Esophagus squamous epithelium (tissue), 5 donors: ENCODE measurements at regions not wholly inside any gene's neighbourhood (a gene's known extent, or its start where the extent isn't known, plus 50 kb on each side); places are given as distances from the start of the nearest gene placed in this dataset.

ENCODE experiments used
- DNase-seq: peaks from one replicate; lab custom pipeline; 2025; lab: John Stamatoyannopoulos, UW
- H3K27ac ChIP-seq, 4 donors: fragments of 200-600 bp; sonication (generic); one replicate each; pipeline ENCODE4 v1.5.1; 2016 to 2019; ENCODE audit warnings: mild to moderate bottlenecking in 1 of 4
- H3K27me3 ChIP-seq, 4 donors: fragments of 200-600 bp; sonication (generic); 1 replicate in 3 of 4; 2 replicates in 1 of 4; pipeline versions ENCODE4 v1.5.1 to v1.6.0; 2017 to 2021; ENCODE audit warnings: antibody characterized with exemption in 1 of 4
- H3K36me3 ChIP-seq, 3 donors: fragments of 200-600 bp; sonication (generic); one replicate each; pipeline ENCODE4 v1.5.1; 2016 to 2019
- H3K4me1 ChIP-seq, 3 donors: fragments of 200-600 bp; sonication (generic); one replicate each; pipeline ENCODE4 v1.5.1; 2017 to 2019
- H3K4me3 ChIP-seq, 4 donors: fragments of 200-600 bp; sonication (generic); 1 replicate in 3 of 4; 2 replicates in 1 of 4; pipeline ENCODE4 v1.5.1; 2016 to 2019; ENCODE audit warnings: mild to moderate bottlenecking in 2 of 4, moderate library complexity in 1 of 4
- H3K9me3 ChIP-seq, 3 donors: fragments of 200-600 bp; sonication (generic); one replicate each; pipeline ENCODE4 v1.5.1; 2016 to 2019
- POLR2A ChIP-seq, 4 donors: fragments of 450-650 bp; IDR thresholded peaks; one replicate each; pipeline ENCODE4 v1.6.1; 2017; ENCODE audit warnings: antibody characterized with exemption in 4 of 4, mild to moderate bottlenecking in 4 of 4, moderate library complexity in 3 of 4
- WGBS, 2 donors: methylation state at CpG; one replicate each; pipeline ENCODE4 v1.1.5; 2018; 5-methylcytosine and 5-hydroxymethylcytosine counted together
- intact Hi-C: fragments of 100-400 bp; cut with DNase I; formaldehyde crosslinking; loops from one replicate; pipeline ENCODE4 v1.15.0; 2022
- TF ChIP-seq, protein P1 (sequence below), 6 experiments: fragments of 450-650 bp in 4 of 6; fragments of 200-600 bp in 2 of 6; sonication (generic) in 2 of 6; IDR thresholded peaks; one replicate each; pipeline ENCODE4 v1.5.1; 2016 to 2019; ENCODE audit warnings: antibody characterized with exemption in 6 of 6, mild to moderate bottlenecking in 4 of 6, moderate library complexity in 4 of 6
- donor health status: DM: yes; HTN: yes; CAD: no.

DNA sequence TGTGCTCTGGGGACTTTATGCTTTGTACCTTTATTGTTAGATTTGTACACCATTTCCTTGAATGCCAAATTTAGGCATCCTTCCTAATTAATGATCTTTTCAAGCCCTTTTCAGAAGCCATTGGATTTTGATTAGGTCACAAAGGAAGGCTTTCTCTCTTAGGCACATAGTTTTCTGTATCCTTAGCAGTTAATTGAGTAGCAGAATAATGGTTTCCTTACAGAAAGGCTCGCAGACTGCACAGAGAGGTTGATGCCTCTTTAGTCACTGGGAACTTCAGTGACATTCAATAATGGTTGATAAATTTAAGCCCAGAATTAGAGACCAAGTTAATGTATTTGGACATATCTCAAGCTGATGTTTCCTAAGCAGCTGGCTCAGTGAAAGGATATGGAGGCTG lies 139.1 kb upstream of the VGLL2 start:
- no peaks in the 10 kb centered on the region for H3K4me1 ChIP-seq
- no peak overlapping the region for H3K4me3 ChIP-seq
- no peaks in the 10 kb centered on the region for H3K27me3 ChIP-seq
- no peaks in the 10 kb centered on the region for H3K36me3 ChIP-seq
- no peak for TF ChIP-seq POLR2A (IDR thresholded peaks at IDR 0.05)
- TF ChIP-seq, protein P1, sequence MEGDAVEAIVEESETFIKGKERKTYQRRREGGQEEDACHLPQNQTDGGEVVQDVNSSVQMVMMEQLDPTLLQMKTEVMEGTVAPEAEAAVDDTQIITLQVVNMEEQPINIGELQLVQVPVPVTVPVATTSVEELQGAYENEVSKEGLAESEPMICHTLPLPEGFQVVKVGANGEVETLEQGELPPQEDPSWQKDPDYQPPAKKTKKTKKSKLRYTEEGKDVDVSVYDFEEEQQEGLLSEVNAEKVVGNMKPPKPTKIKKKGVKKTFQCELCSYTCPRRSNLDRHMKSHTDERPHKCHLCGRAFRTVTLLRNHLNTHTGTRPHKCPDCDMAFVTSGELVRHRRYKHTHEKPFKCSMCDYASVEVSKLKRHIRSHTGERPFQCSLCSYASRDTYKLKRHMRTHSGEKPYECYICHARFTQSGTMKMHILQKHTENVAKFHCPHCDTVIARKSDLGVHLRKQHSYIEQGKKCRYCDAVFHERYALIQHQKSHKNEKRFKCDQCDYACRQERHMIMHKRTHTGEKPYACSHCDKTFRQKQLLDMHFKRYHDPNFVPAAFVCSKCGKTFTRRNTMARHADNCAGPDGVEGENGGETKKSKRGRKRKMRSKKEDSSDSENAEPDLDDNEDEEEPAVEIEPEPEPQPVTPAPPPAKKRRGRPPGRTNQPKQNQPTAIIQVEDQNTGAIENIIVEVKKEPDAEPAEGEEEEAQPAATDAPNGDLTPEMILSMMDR (IDR thresholded peaks at IDR 0.05), result no peak
- no peak overlapping the region for H3K27ac ChIP-seq
- WGBS, 2 donors, result 61 to 76% methylated on average over 1 of the region's 1 CpG
- no peaks in the 10 kb centered on the region for H3K9me3 ChIP-seq
- DNase-seq, result no peak
- intact Hi-C loops, result no loop called here

DNA sequence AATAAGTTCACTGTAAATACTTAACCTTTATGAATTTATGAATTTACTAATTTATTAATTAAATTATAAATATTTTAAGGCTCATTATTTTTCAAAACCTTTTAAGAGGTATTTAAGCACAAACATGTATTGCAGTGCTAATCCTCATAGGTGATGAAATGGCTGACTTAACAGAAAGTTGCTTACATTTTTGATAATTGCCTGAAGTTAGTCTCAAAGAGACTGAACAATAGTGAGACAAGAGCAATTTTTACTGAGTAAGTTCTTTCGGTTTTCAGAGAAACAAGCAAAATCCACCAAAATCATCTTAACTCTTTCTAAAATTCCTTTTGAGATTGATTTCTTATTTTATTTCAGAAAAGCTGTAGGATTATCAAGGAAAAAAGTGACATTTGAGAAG lies 137.3 kb upstream of the VGLL2 start:
- WGBS, 2 donors, result 77 to 84% methylated on average over 1 of the region's 1 CpG
- Histone ChIP-seq H3K27me3 (no peaks in the 10 kb centered on the region), H3K36me3 (no peaks in the 10 kb centered on the region), H3K27ac (no peak overlapping the region), H3K4me3 (no peak overlapping the region), H3K4me1 (no peaks in the 10 kb centered on the region), H3K9me3 (no peaks in the 10 kb centered on the region)
- intact Hi-C loops, result no loop called here
- TF ChIP-seq, protein P1 (IDR thresholded peaks at IDR 0.05), result no peak
- TF ChIP-seq POLR2A (IDR thresholded peaks at IDR 0.05), result no peak
- DNase-seq, result no peak

GRCh38 chr6:117130125-117130524 lies 135.2 kb upstream of the VGLL2 start:
- Histone ChIP-seq H3K36me3 (no peaks in the 10 kb centered on the region), H3K4me3 (no peak overlapping the region), H3K27me3 (no peaks in the 10 kb centered on the region), H3K27ac (no peak overlapping the region), H3K9me3 (no peaks in the 10 kb centered on the region), H3K4me1 (no peaks in the 10 kb centered on the region)
- intact Hi-C loops, result no loop called here
- TF ChIP-seq, protein P1 (IDR thresholded peaks at IDR 0.05), result no peak
- 63 to 70% methylated on average over 2 of the region's 2 CpGs for WGBS, 2 donors
- DNase-seq, result no peak

GRCh38 chr6:117136702-117137101 lies 128.7 kb upstream of the VGLL2 start:
- H3K9me3 ChIP-seq, result no peaks in the 10 kb centered on the region
- no peaks in the 10 kb centered on the region for H3K4me1 ChIP-seq
- intact Hi-C loops, result no loop called here
- H3K36me3 ChIP-seq, result no peaks in the 10 kb centered on the region
- no peak overlapping the region for H3K4me3 ChIP-seq
- 58 to 67% methylated on average over 1 of the region's 1 CpG for WGBS, 2 donors
- DNase-seq, result no peak
- no peaks in the 10 kb centered on the region for H3K27me3 ChIP-seq
- TF ChIP-seq POLR2A (IDR thresholded peaks at IDR 0.05), result no peak
- TF ChIP-seq, protein P1 (IDR thresholded peaks at IDR 0.05), result no peak
- H3K27ac ChIP-seq, result no peak overlapping the region

GRCh38 chr6:117137711-117138110 lies 127.6 kb upstream of the VGLL2 start:
- Histone ChIP-seq H3K4me3 (no peak overlapping the region), H3K9me3 (no peaks in the 10 kb centered on the region), H3K27ac (no peak overlapping the region), H3K27me3 (no peaks in the 10 kb centered on the region), H3K36me3 (no peaks in the 10 kb centered on the region), H3K4me1 (no peaks in the 10 kb centered on the region)
- 94 to 97% methylated on average over 4 of the region's 4 CpGs for WGBS, 2 donors
- no peak for TF ChIP-seq POLR2A (IDR thresholded peaks at IDR 0.05)
- TF ChIP-seq, protein P1 (IDR thresholded peaks at IDR 0.05), result no peak
- DNase-seq, result no peak
- intact Hi-C loops, result no loop called here
